K562 (cell line): ENCODE measurements at regions not wholly inside any gene's neighbourhood (a gene's known extent, or its start where the extent isn't known, plus 50 kb on each side); places are given as distances from the start of the nearest gene placed in this dataset.

Source experiments
- ATAC-seq: fragments of 200-7000 bp; cut with Tn5 transposase; 3 replicates; pipeline ENCODE4 v1.9.1; 2020; ENCODE audit warnings: moderate library complexity
- BruUV-seq: library from RNA; stranded (reverse); fragments of 400-500 nt; replicated peaks from 2 replicates; lab custom pipeline; 2021; lab: Mats Ljungman, UMichigan
- CTCF ChIA-PET: fragments of 300-600 bp; formaldehyde crosslinking; extraction: SDS; loops from one replicate; lab custom pipeline; 2021; ENCODE audit warnings: low intra/inter-chr PET ratio; lab: Yijun Ruan, JAX
- POLR2A ChIA-PET: fragments of 300-600, 350-650 bp; sonication (Branson Sonifier 250); formaldehyde crosslinking; extraction: SDS; loops from one replicate; lab custom pipeline; 2021; ENCODE audit warnings: antibody characterized with exemption, inconsistent platforms; lab: Yijun Ruan, JAX
- DNase-seq, 4 experiments: peaks; one replicate each; pipeline versions ENCODE4 v3.0.0 to v3.0.0-alpha.2; 2011 to 2018; ENCODE audit warnings: low spot score in 3 of 4, mixed read lengths in 3 of 4; ENCODE audit errors: extremely low read depth in 1 of 4
- FAIRE-seq: peaks from 2 replicates; lab custom pipeline; 2011; peaks lifted over from hg19 to GRCh38; lab: Jason Lieb, UNC
- H2AFZ ChIP-seq: 2 replicates; pipeline ENCODE4 v1.6.0; 2011; ENCODE audit warnings: low read depth, low read length, control low read depth, inconsistent platforms
- H3K27ac ChIP-seq: fragments of 200-600 bp; 3 replicates; pipeline ENCODE4 v1.8.0; 2011; ENCODE audit warnings: low read depth, mild to moderate bottlenecking, control low read depth, inconsistent platforms, low read length, moderate library complexity, mixed read lengths; ENCODE audit errors: extremely low read depth
- H3K27me3 ChIP-seq, 2 experiments: fragments of 300-600 bp in 1 of 2; 2 replicates in 1 of 2; 3 replicates in 1 of 2; pipeline versions ENCODE4 v1.6.0 to v1.8.0; 2011; ENCODE audit warnings: inconsistent platforms in 2 of 2, low read length in 2 of 2, mild to moderate bottlenecking in 1 of 2, mixed read lengths in 1 of 2, moderate library complexity in 1 of 2; ENCODE audit not compliant: control insufficient read depth in 2 of 2, insufficient read depth in 2 of 2
- H3K36me3 ChIP-seq: fragments of 300-600 bp; 3 replicates; pipeline ENCODE4 v1.8.0; 2011; ENCODE audit warnings: mild to moderate bottlenecking, low read length, inconsistent platforms; ENCODE audit not compliant: control insufficient read depth, insufficient read depth
- H3K4me1 ChIP-seq, 2 experiments: fragments of 200-600 bp in 1 of 2; replicated peaks in 1 of 2; 2 replicates in 1 of 2; 3 replicates in 1 of 2; pipeline versions ENCODE4 v1.5.1 to v1.8.0; 2011; ENCODE audit warnings: inconsistent platforms in 2 of 2, low read length in 2 of 2, mild to moderate bottlenecking in 1 of 2, mixed read lengths in 1 of 2, moderate library complexity in 1 of 2; ENCODE audit not compliant: control insufficient read depth in 2 of 2, insufficient read depth in 2 of 2
- H3K4me2 ChIP-seq: 2 replicates; pipeline ENCODE4 v1.6.1; 2011; ENCODE audit warnings: low read length, control low read depth, inconsistent platforms, mixed read lengths; ENCODE audit not compliant: insufficient read depth
- H3K4me3 ChIP-seq: fragments of 200-600 bp; sonication (generic), shearing (Covaris generic); 2 replicates; pipeline ENCODE4 v1.5.1; 2016; ENCODE audit warnings: control low read depth, inconsistent platforms
- H3K79me2 ChIP-seq: fragments of 200-600 bp; 3 replicates; pipeline ENCODE4 v1.8.0; 2011; ENCODE audit warnings: low read length, inconsistent platforms; ENCODE audit not compliant: control insufficient read depth, insufficient read depth
- H3K9ac ChIP-seq, 2 experiments: 2 replicates each; pipeline versions ENCODE4 v1.6.0 to v1.6.1; 2011; ENCODE audit warnings: low read depth in 2 of 2, low read length in 2 of 2, control low read depth in 1 of 2, inconsistent platforms in 1 of 2, mild to moderate bottlenecking in 1 of 2, mixed read lengths in 1 of 2; ENCODE audit not compliant: insufficient read depth in 1 of 2
- H3K9me1 ChIP-seq: one replicate; pipeline ENCODE4 v1.6.0; 2011; ENCODE audit warnings: inconsistent platforms, mild to moderate bottlenecking, low read length, moderate library complexity; ENCODE audit not compliant: control insufficient read depth, insufficient read depth
- H3K9me3 ChIP-seq: replicated peaks from 2 replicates; pipeline ENCODE4 v1.5.1; 2011; ENCODE audit warnings: low read depth, low read length, inconsistent platforms; ENCODE audit not compliant: control insufficient read depth, insufficient read depth
- H4K20me1 ChIP-seq: replicated peaks from 2 replicates; pipeline ENCODE4 v1.6.1; 2011; ENCODE audit warnings: low read length, inconsistent platforms, mixed read lengths; ENCODE audit not compliant: control insufficient read depth, insufficient read depth
- CHD4 ChIP-seq: fragments of 200-600 bp; sonication (generic); IDR thresholded peaks from 3 replicates; pipeline ENCODE4 v1.6.1; 2012; ENCODE audit warnings: low read depth, mild to moderate bottlenecking, mixed read lengths, low read length, inconsistent platforms; ENCODE audit not compliant: insufficient read depth, insufficient replicate concordance, poor library complexity, severe bottlenecking
- ELK3 ChIP-seq: fragments of 450-650 bp; formaldehyde crosslinking; IDR thresholded peaks from 2 replicates; pipeline ENCODE4 v1.4.0; 2020; ENCODE audit warnings: mild to moderate bottlenecking
- HDAC8 ChIP-seq: fragments of 450-650 bp; IDR thresholded peaks from 2 replicates; pipeline ENCODE4 v1.6.1; 2016; ENCODE audit warnings: mild to moderate bottlenecking, missing genetic modification characterization, moderate library complexity, missing compliant biosample characterization
- ID3 ChIP-seq, 2 experiments: fragments of 250-450 bp in 1 of 2; fragments of 450-650 bp in 1 of 2; sonication (Bioruptor Pico) in 1 of 2; IDR thresholded peaks; 2 replicates each; pipeline versions ENCODE4 v1.6.1 to v1.8.0; 2016 to 2021; ENCODE audit warnings: mild to moderate bottlenecking in 2 of 2, moderate library complexity in 2 of 2, missing compliant biosample characterization in 1 of 2, missing genetic modification characterization in 1 of 2
- MTF1 ChIP-seq: fragments of 250-450 bp; sonication (Bioruptor Pico); IDR thresholded peaks from 2 replicates; pipeline ENCODE4 v1.9.0; 2021; ENCODE audit warnings: moderate library complexity, mild to moderate bottlenecking, inconsistent platforms, borderline replicate concordance
- NR2C1 ChIP-seq, 2 experiments: fragments of 450-650 bp; IDR thresholded peaks; 2 replicates each; pipeline ENCODE4 v1.6.1; 2017; ENCODE audit warnings: mild to moderate bottlenecking in 2 of 2, antibody characterized with exemption in 1 of 2, inconsistent platforms in 1 of 2, missing compliant biosample characterization in 1 of 2, missing genetic modification characterization in 1 of 2
- RAD21 ChIP-seq, 2 experiments: fragments of 250-450 bp in 1 of 2; fragments of 450-650 bp in 1 of 2; sonication (Bioruptor Pico) in 1 of 2; formaldehyde crosslinking in 1 of 2; IDR thresholded peaks in 1 of 2; conservative IDR thresholded peaks in 1 of 2; 2 replicates each; pipeline versions ENCODE4 v1.4.0 to v1.8.0; 2020 to 2022; ENCODE audit warnings: mild to moderate bottlenecking in 2 of 2, moderate library complexity in 1 of 2
- SAFB ChIP-seq: fragments of 200-400 bp; formaldehyde crosslinking; IDR thresholded peaks from 2 replicates; pipeline ENCODE4 v1.6.1; 2017; ENCODE audit warnings: low read depth, low read length, borderline replicate concordance
- SMAD2 ChIP-seq: fragments of 150-350 bp; IDR thresholded peaks from 2 replicates; pipeline ENCODE4 v1.6.1; 2014; ENCODE audit warnings: low read depth, mild to moderate bottlenecking, low read length
- TRIM28 ChIP-seq: fragments of 450-650 bp; IDR thresholded peaks from 2 replicates; pipeline ENCODE4 v1.6.1; 2017
- ZBTB12 ChIP-seq: fragments of 250-450 bp; sonication (Bioruptor Pico); IDR thresholded peaks from 2 replicates; pipeline ENCODE4 v1.4.0; 2020
- ZKSCAN1 ChIP-seq: fragments of 150-350 bp; IDR thresholded peaks from 2 replicates; pipeline ENCODE4 v1.6.1; 2016; ENCODE audit warnings: low read depth, low read length
- ZNF133 ChIP-seq: fragments of 250-450 bp; sonication (Bioruptor Pico); IDR thresholded peaks from 2 replicates; pipeline ENCODE4 v1.4.0; 2020; ENCODE audit warnings: mild to moderate bottlenecking
- ZNF408 ChIP-seq: fragments of 250-450 bp; sonication (Bioruptor Pico); IDR thresholded peaks from 2 replicates; pipeline ENCODE4 v1.4.0; 2020; ENCODE audit warnings: low read depth, mild to moderate bottlenecking, moderate library complexity
- ZNF449 ChIP-seq: fragments of 250-450 bp; sonication (Bioruptor Pico); IDR thresholded peaks from 2 replicates; pipeline ENCODE4 v1.8.0; 2022; ENCODE audit warnings: moderate library complexity, mild to moderate bottlenecking, inconsistent platforms
- ZNF77 ChIP-seq: fragments of 250-450 bp; sonication (Bioruptor Pico); IDR thresholded peaks from 2 replicates; pipeline ENCODE4 v1.5.0; 2020
- WGBS: fragments of 100-300 bp; shearing (Covaris generic); methylation state at CpG from one replicate; pipeline ENCODE4 v1.1.6; 2016; ENCODE audit warnings: low coverage, mixed read lengths; ENCODE audit not compliant: insufficient coverage; ENCODE audit errors: missing lambda C conversion rate; 5-methylcytosine and 5-hydroxymethylcytosine counted together
- in situ Hi-C: fragments of 300-500 bp; cut with MboI; formaldehyde crosslinking; loops from 4 replicates; pipeline ENCODE4 v1.15.0; 2018; ENCODE audit warnings: inconsistent platforms, mixed read lengths
- intact Hi-C: fragments of 100-400 bp; cut with micrococcal nuclease; formaldehyde crosslinking; loops from 2 replicates; pipeline ENCODE4 v1.14.2; 2022

- no TSS peak for BruUV-seq
- no peaks in the 10 kb centered on the region for H3K9me3 ChIP-seq
- intact Hi-C loops = loop anchor here (1.0 to 10.0 kb wide), 7 partner anchors 264 to 849 kb away; no protein-coding TSS in a partner anchor
- FAIRE-seq (peak; percentile 81), ATAC-seq (peak; percentile 81), DNase-seq (peak; percentile 44 to 89 (median 48))
- no peak overlapping the region for H3K27ac ChIP-seq
- H3K9ac ChIP-seq = no peak overlapping the region
- no peaks in the 10 kb centered on the region for H3K9me1 ChIP-seq
- no peaks in the 10 kb centered on the region for H3K79me2 ChIP-seq
- H3K27me3 ChIP-seq = peaks cover 0 to 5% of the 10 kb centered on the region in 2 experiments; a peak in 2 of 5 replicates
- H3K4me1 ChIP-seq = peaks cover 0 to 21% of the 10 kb centered on the region in 2 experiments; a peak in 3 of 5 replicates
- H3K4me3 ChIP-seq = no peak overlapping the region
- ChIA-PET CTCF (interaction anchor here (0.5 to 4.1 kb wide), 10 partner anchors 72 to 555 kb away, joined by 3 to 22 read pairs (median 6); no protein-coding TSS in a partner anchor), POLR2A (interaction anchor here (1.1 kb wide), 1 partner anchor 381 kb away, joined by 4 read pairs; no protein-coding TSS in a partner anchor)
- H3K36me3 ChIP-seq = no peaks in the 10 kb centered on the region
- peak overlapping the region; percentile 51; the same call in 1 of the 2 replicates for H3K4me2 ChIP-seq
- peak overlapping the region; percentile 93 for H2AFZ ChIP-seq
- no peaks in the 10 kb centered on the region for H4K20me1 ChIP-seq
- in situ Hi-C loops = loop anchor here (5.0 to 10.0 kb wide), 3 partner anchors 231 to 557 kb away; no protein-coding TSS in a partner anchor
- WGBS = 9% methylated on average over 11 of the region's 11 CpGs
- TF ChIP-seq NR2C1 (IDR thresholded peaks at IDR 0.05) (no peak), NR2C1 (tag; IDR thresholded peaks at IDR 0.05) (no peak), ZBTB12 (CRISPR knock-in tag) (no peak), ZNF408 (CRISPR knock-in tag) (no peak), ELK3 (CRISPR knock-in tag) (no peak), ZNF133 (CRISPR knock-in tag) (no peak), CHD4 (no peak), ZKSCAN1 (no peak), RAD21 (CRISPR knock-in tag; conservative IDR thresholded peaks at IDR 0.05 in 1 of 2, IDR thresholded peaks at IDR 0.05 in 1 of 2) (peak; percentile 87 to 93), TRIM28 (no peak), SAFB (no peak), SMAD2 (no peak), HDAC8 (tag) (no peak), ID3 (CRISPR knock-in tag; IDR thresholded peaks at IDR 0.05) (no peak), ID3 (tag; IDR thresholded peaks at IDR 0.05) (no peak), ZNF77 (no peak), ZNF449 (CRISPR knock-in tag) (no peak), MTF1 (CRISPR knock-in tag) (no peak)
Observed at GRCh38 chr5:148733601-148734438, 79.5 kb upstream of the HTR4 start.
